Sigmoid colon (tissue), 6 donors: ENCODE measurements at regions not wholly inside any gene's neighbourhood (a gene's known extent, or its start where the extent isn't known, plus 50 kb on each side); places are given as distances from the start of the nearest gene placed in this dataset.

Experiments used
- DNase-seq: peaks from one replicate; pipeline ENCODE4 v3.0.0-alpha.2; 2019
- H3K27ac ChIP-seq, 4 donors: fragments of 200-600 bp; sonication (generic); one replicate each; pipeline ENCODE4 v1.5.1; 2016 to 2019; ENCODE audit warnings: mild to moderate bottlenecking in 1 of 4
- H3K27me3 ChIP-seq, 3 donors: fragments of 200-600 bp; sonication (generic); one replicate each; pipeline ENCODE4 v1.5.1; 2019; ENCODE audit warnings: mild to moderate bottlenecking in 1 of 3
- H3K36me3 ChIP-seq, 4 donors: fragments of 200-600 bp; sonication (generic); one replicate each; pipeline ENCODE4 v1.5.1; 2016 to 2019
- H3K4me1 ChIP-seq, 4 donors: fragments of 200-600 bp; sonication (generic); one replicate each; pipeline ENCODE4 v1.5.1; 2017 to 2019
- H3K4me3 ChIP-seq, 4 donors: fragments of 200-600 bp; sonication (generic); one replicate each; pipeline ENCODE4 v1.5.1; 2017 to 2019; ENCODE audit warnings: mild to moderate bottlenecking in 2 of 4, moderate library complexity in 1 of 4
- H3K9me3 ChIP-seq, 4 donors: fragments of 200-600 bp in 3 of 4; sonication (generic) in 3 of 4; one replicate each; pipeline versions ENCODE4 v1.5.1 to v1.6.1; 2013 to 2019
- CTCF ChIP-seq, 4 experiments: fragments of 450-650 bp in 3 of 4; fragments of 200-600 bp in 1 of 4; IDR thresholded peaks; one replicate each; pipeline ENCODE4 v1.5.1; 2016 to 2019; ENCODE audit warnings: antibody characterized with exemption in 4 of 4, mild to moderate bottlenecking in 3 of 4, moderate library complexity in 2 of 4
- EP300 ChIP-seq, 4 donors: sonication (generic); formaldehyde crosslinking; IDR thresholded peaks; one replicate each; pipeline ENCODE4 v1.6.1; 2017; ENCODE audit warnings: antibody characterized with exemption in 4 of 4
- POLR2A ChIP-seq, 2 donors: fragments of 450-650 bp; IDR thresholded peaks; one replicate each; pipeline ENCODE4 v1.6.1; 2016; ENCODE audit warnings: antibody characterized with exemption in 2 of 2, mild to moderate bottlenecking in 2 of 2, moderate library complexity in 2 of 2
- POLR2AphosphoS5 ChIP-seq, 4 donors: sonication (generic); formaldehyde crosslinking; IDR thresholded peaks; one replicate each; pipeline ENCODE4 v1.6.1; 2017; ENCODE audit warnings: antibody characterized with exemption in 4 of 4
- WGBS, 2 donors: extraction: QIAGEN DNeasy Blood & Tissue Kit; methylation state at CpG; one replicate each; pipeline ENCODE4 v1.1.7; 2013; 5-methylcytosine and 5-hydroxymethylcytosine counted together
- intact Hi-C: fragments of 100-400 bp; cut with DNase I; formaldehyde crosslinking; loops from one replicate; pipeline ENCODE4 v1.15.1; 2023
- donor health status: healthy with polysubstance abuse.
- donor health status: healthy.

GRCh38 chr11:90732486-90732885 lies 509.6 kb upstream of the CHORDC1 start:
- no peak overlapping the region for H3K27ac ChIP-seq
- WGBS, 2 donors = 77 to 87% methylated on average over 2 of the region's 2 CpGs
- DNase-seq = no peak
- H3K36me3 ChIP-seq = no peaks in the 10 kb centered on the region
- no peaks in the 10 kb centered on the region for H3K9me3 ChIP-seq
- H3K27me3 ChIP-seq = no peaks in the 10 kb centered on the region
- intact Hi-C loops = no loop called here
- H3K4me1 ChIP-seq = no peaks in the 10 kb centered on the region
- no peak overlapping the region for H3K4me3 ChIP-seq
- no peak for TF ChIP-seq EP300 (IDR thresholded peaks at IDR 0.05)
- no peak for TF ChIP-seq CTCF (IDR thresholded peaks at IDR 0.05)
- no peak for TF ChIP-seq POLR2AphosphoS5 (IDR thresholded peaks at IDR 0.05)
- no peak for TF ChIP-seq POLR2A (IDR thresholded peaks at IDR 0.05)

DNA sequence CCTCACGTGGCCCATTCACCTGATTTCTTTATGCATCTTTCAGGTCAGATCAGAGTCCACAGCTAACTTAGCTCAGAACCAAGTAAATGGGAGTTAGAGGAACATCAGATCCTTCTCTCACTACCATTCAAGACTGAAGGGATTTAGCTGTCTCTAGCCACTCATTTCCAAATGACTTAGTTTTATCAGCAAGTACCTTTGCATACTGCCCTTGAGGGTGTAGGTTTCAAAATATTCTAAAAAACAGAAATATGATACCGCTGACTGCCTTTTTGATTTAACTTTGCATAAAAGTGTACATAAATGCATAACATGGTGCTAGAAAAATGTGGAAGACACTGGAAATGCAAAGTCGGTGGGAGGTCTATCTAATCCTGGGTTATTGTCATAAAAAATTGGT lies 500.6 kb upstream of the CHORDC1 start:
- no peaks in the 10 kb centered on the region for H3K27me3 ChIP-seq
- no peak overlapping the region for H3K4me3 ChIP-seq
- H3K27ac ChIP-seq = no peak overlapping the region
- no peaks in the 10 kb centered on the region for H3K36me3 ChIP-seq
- WGBS, 2 donors = 86 to 93% methylated on average over 3 of the region's 3 CpGs
- DNase-seq = no peak
- TF ChIP-seq EP300 (IDR thresholded peaks at IDR 0.05) (no peak), CTCF (IDR thresholded peaks at IDR 0.05) (no peak), POLR2AphosphoS5 (IDR thresholded peaks at IDR 0.05) (no peak), POLR2A (IDR thresholded peaks at IDR 0.05) (no peak)
- H3K4me1 ChIP-seq = no peaks in the 10 kb centered on the region
- no peaks in the 10 kb centered on the region for H3K9me3 ChIP-seq
- intact Hi-C loops = no loop called here

- H3K36me3 ChIP-seq = no peaks in the 10 kb centered on the region
- no peak for DNase-seq
- no peak overlapping the region for H3K4me3 ChIP-seq
- intact Hi-C loops = no loop called here
- no peaks in the 10 kb centered on the region for H3K9me3 ChIP-seq
- H3K27ac ChIP-seq = no peak overlapping the region
- H3K27me3 ChIP-seq = no peaks in the 10 kb centered on the region
- no peaks in the 10 kb centered on the region for H3K4me1 ChIP-seq
- WGBS, 2 donors = 74 to 80% methylated on average over 3 of the region's 3 CpGs
- TF ChIP-seq EP300 (IDR thresholded peaks at IDR 0.05) (no peak), POLR2A (IDR thresholded peaks at IDR 0.05) (no peak), POLR2AphosphoS5 (IDR thresholded peaks at IDR 0.05) (no peak), CTCF (IDR thresholded peaks at IDR 0.05) (no peak)
Observed at GRCh38 chr11:90722552-90723190, 499.8 kb upstream of the CHORDC1 start.

DNA sequence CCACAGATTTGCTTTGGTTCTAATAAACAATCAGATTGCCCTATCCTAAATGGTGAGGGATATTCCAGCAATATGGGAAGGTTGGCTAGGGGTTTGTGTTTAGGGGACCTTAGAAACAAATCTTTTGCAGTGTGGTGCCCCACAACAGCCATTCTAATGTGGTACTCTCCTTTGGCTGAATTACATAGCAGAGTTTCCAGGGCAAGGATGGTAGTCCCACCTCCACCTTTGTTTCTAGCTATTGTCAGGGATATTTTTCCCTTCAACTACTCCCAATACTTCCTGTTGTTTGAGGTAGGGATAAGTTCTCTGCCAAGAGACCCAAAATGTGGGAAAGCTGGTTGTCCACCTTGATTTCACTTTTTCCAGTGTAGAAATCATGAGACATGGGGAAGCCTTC lies 494.7 kb upstream of the CHORDC1 start:
- DNase-seq = no peak
- no peak for TF ChIP-seq EP300 (IDR thresholded peaks at IDR 0.05)
- no peaks in the 10 kb centered on the region for H3K36me3 ChIP-seq
- H3K4me3 ChIP-seq = no peak overlapping the region
- H3K9me3 ChIP-seq = peaks cover 0 to 3% (median under 1%) of the 10 kb centered on the region in 4 donors
- no peak overlapping the region for H3K27ac ChIP-seq
- no peaks in the 10 kb centered on the region for H3K4me1 ChIP-seq
- intact Hi-C loops = no loop called here
- H3K27me3 ChIP-seq = no peaks in the 10 kb centered on the region

DNA sequence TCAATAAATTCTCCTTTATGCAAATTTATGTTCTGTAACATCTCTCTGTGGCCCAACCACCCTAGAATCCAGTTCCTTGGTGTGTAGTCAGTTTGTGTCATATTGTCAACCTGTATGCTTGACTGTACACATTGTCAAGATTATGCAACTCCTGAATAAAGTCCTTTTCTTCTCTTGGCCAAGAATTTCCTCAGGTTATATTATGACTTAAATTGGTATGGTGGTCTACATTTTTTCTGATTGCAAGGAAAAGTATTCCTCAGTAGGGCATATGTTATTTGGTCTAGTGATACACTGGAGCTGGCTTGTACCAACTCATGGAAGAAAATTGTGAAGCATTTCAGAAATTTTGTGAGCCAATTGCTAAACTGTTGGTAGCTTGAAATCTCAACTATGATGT lies 482.8 kb upstream of the CHORDC1 start:
- no peaks in the 10 kb centered on the region for H3K9me3 ChIP-seq
- no peak overlapping the region for H3K27ac ChIP-seq
- TF ChIP-seq EP300 (IDR thresholded peaks at IDR 0.05) (no peak), POLR2A (IDR thresholded peaks at IDR 0.05) (no peak), CTCF (IDR thresholded peaks at IDR 0.05) (no peak), POLR2AphosphoS5 (IDR thresholded peaks at IDR 0.05) (no peak)
- H3K4me1 ChIP-seq = no peaks in the 10 kb centered on the region
- DNase-seq = no peak
- no peaks in the 10 kb centered on the region for H3K27me3 ChIP-seq
- intact Hi-C loops = no loop called here
- H3K4me3 ChIP-seq = no peak overlapping the region
- no peaks in the 10 kb centered on the region for H3K36me3 ChIP-seq
